Pancreas (tissue), 10 donors: ENCODE measurements at regions not wholly inside any gene's neighbourhood (a gene's known extent, or its start where the extent isn't known, plus 50 kb on each side); places are given as distances from the start of the nearest gene placed in this dataset.

ENCODE experiments used
- ATAC-seq, 4 donors: fragments of 200-7000 bp; cut with Tn5 transposase; one replicate each; pipeline versions ENCODE4 v1.8.0 to v1.9.1; 2020; ENCODE audit warnings: mild to moderate bottlenecking in 4 of 4, moderate library complexity in 4 of 4
- DNase-seq, 6 donors: peaks; one replicate each; pipeline ENCODE4 v3.0.0-alpha.2; 2020
- FAIRE-seq: peaks from 2 replicates; lab custom pipeline; 2012; peaks lifted over from hg19 to GRCh38; lab: Jason Lieb, UNC
- H3K27ac ChIP-seq, 4 donors: fragments of 200-600 bp; sonication (generic); 1 replicate in 3 of 4; 2 replicates in 1 of 4; pipeline versions ENCODE4 v1.5.0 to v1.8.0; 2020
- H3K27me3 ChIP-seq, 4 donors: fragments of 200-600 bp; one replicate each; pipeline ENCODE4 v1.8.0; 2021
- H3K36me3 ChIP-seq, 3 donors: fragments of 200-600 bp; sonication (generic) in 1 of 3; one replicate each; pipeline versions ENCODE4 v1.5.0 to v1.8.0; 2020 to 2021
- H3K4me1 ChIP-seq, 3 donors: fragments of 200-600 bp; one replicate each; pipeline ENCODE4 v1.8.0; 2021
- H3K4me3 ChIP-seq, 4 donors: fragments of 200-600 bp; sonication (generic) in 2 of 4; one replicate each; pipeline versions ENCODE4 v1.5.0 to v1.8.0; 2020 to 2021
- H3K9me3 ChIP-seq, 4 donors: fragments of 200-600 bp; one replicate each; pipeline ENCODE4 v1.8.0; 2021
- WGBS, 2 donors: extraction: QIAGEN DNeasy Blood & Tissue Kit; methylation state at CpG; one replicate each; pipeline ENCODE4 v1.1.7; 2013; 5-methylcytosine and 5-hydroxymethylcytosine counted together
- intact Hi-C, 3 donors: fragments of 100-400 bp; cut with DNase I; formaldehyde crosslinking; loops; one replicate each; pipeline versions ENCODE4 v1.11.1 to v1.14.2; 2022
- TF ChIP-seq, protein P1 (sequence below), 4 donors: fragments of 200-600 bp; sonication (generic) in 3 of 4; IDR thresholded peaks; one replicate each; pipeline versions ENCODE4 v1.5.0 to v1.8.0; 2021; ENCODE audit warnings: antibody characterized with exemption in 4 of 4
- donor health status: healthy with polysubstance abuse.
- donor health status: DM: no; HTN: no; CAD: no; lungs with moderate emphysema.
- donor health status: DM: no; HTN: no; CAD: no.
- donor health status: control.
- donor health status: control.
- donor health status: Bipolar disorder and iron deficiency.
- donor health status: DM: yes; HTN: yes; CAD: no.
- donor health status: DM: no; HTN: no; CAD: no.
- donor health status: DM: no; HTN: no; CAD: no.
- donor health status: DM: yes; HTN: yes; CAD: no.

DNA sequence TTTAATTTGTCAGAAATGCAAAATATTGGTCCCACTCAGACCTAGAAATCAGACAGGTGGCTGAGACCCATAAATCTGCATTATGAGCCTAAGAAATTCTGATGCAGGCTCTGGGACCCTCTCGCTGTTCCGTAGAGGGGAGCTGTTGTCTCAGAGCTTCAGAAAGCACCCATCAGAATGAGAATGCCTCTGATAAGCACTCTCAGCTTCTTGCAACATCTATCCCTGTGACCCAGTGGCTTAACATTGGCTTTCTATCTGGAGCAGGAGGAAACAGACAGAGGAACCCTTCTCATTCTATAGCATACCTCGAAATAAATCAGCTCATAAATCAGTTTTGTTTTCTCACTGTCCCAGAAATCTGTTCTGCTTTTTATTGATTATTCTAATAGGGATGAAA lies 184.6 kb upstream of the SP4 start:
- ATAC-seq (no peak), FAIRE-seq (no peak), DNase-seq (no peak)
- intact Hi-C loops, result loop anchor here in 1 of 3 donors (10.0 kb wide), 1 partner anchor 458 kb away; the partner anchor contains the start of gene SP8
- WGBS, 2 donors, result 45 to 52% methylated on average over 3 of the region's 3 CpGs
- H3K27ac ChIP-seq, result no peak overlapping the region
- no peak overlapping the region for H3K4me3 ChIP-seq
- no peaks in the 10 kb centered on the region for H3K9me3 ChIP-seq
- H3K4me1 ChIP-seq, result no peaks in the 10 kb centered on the region
- H3K27me3 ChIP-seq, result peaks cover 0 to 13% (median 3%) of the 10 kb centered on the region in 4 donors
- no peaks in the 10 kb centered on the region for H3K36me3 ChIP-seq
- TF ChIP-seq, protein P1, sequence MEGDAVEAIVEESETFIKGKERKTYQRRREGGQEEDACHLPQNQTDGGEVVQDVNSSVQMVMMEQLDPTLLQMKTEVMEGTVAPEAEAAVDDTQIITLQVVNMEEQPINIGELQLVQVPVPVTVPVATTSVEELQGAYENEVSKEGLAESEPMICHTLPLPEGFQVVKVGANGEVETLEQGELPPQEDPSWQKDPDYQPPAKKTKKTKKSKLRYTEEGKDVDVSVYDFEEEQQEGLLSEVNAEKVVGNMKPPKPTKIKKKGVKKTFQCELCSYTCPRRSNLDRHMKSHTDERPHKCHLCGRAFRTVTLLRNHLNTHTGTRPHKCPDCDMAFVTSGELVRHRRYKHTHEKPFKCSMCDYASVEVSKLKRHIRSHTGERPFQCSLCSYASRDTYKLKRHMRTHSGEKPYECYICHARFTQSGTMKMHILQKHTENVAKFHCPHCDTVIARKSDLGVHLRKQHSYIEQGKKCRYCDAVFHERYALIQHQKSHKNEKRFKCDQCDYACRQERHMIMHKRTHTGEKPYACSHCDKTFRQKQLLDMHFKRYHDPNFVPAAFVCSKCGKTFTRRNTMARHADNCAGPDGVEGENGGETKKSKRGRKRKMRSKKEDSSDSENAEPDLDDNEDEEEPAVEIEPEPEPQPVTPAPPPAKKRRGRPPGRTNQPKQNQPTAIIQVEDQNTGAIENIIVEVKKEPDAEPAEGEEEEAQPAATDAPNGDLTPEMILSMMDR (IDR thresholded peaks at IDR 0.05), result no peak

DNA sequence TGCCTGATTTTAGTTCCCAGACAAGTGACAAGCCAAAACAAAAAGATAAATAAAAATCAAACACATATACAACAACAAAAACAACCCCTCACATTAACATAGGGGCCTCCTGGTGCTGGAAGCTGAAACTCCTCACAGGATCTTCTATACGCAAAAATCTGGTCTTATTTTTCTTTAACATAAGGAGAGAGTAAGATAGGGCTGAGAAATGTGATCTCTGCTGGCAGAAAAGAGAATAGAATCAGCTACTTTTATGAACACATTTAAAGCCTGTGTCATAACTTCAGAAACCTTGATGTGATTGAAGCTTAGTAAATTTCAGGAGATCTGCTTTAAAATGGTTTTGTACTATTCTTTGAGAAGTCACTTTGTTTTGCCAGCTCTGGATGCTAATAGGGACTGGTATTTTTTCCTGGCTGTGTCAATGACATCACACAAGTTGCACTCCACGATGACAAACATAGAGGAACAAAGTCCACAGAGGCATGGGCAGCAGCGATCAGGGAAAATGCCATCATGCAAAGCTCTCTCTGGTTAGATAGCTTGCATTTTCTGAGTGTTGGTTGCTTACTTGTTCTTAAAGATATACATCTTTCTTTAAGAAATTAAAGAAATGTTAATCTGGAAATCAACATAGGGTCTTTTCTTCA lies 176.6 kb upstream of the SP4 start:
- FAIRE-seq (no peak), ATAC-seq (peak in 3 of 4 donors; percentile 74 to 77 (median 77)), DNase-seq (peak in 2 of 6 donors; percentile 5 to 9)
- Histone ChIP-seq H3K27me3 (peaks cover 3 to 49% (median 15%) of the 10 kb centered on the region in 4 donors), H3K36me3 (no peaks in the 10 kb centered on the region), H3K27ac (no peak overlapping the region), H3K4me1 (no peaks in the 10 kb centered on the region), H3K9me3 (no peaks in the 10 kb centered on the region), H3K4me3 (no peak overlapping the region)
- 15 to 18% methylated on average over 3 of the region's 3 CpGs for WGBS, 2 donors
- intact Hi-C loops, result loop anchor here in 1 of 3 donors (5.0 kb wide), 1 partner anchor 474 kb away; no protein-coding TSS in a partner anchor
- TF ChIP-seq, protein P1 (IDR thresholded peaks at IDR 0.05), result no peak

DNA sequence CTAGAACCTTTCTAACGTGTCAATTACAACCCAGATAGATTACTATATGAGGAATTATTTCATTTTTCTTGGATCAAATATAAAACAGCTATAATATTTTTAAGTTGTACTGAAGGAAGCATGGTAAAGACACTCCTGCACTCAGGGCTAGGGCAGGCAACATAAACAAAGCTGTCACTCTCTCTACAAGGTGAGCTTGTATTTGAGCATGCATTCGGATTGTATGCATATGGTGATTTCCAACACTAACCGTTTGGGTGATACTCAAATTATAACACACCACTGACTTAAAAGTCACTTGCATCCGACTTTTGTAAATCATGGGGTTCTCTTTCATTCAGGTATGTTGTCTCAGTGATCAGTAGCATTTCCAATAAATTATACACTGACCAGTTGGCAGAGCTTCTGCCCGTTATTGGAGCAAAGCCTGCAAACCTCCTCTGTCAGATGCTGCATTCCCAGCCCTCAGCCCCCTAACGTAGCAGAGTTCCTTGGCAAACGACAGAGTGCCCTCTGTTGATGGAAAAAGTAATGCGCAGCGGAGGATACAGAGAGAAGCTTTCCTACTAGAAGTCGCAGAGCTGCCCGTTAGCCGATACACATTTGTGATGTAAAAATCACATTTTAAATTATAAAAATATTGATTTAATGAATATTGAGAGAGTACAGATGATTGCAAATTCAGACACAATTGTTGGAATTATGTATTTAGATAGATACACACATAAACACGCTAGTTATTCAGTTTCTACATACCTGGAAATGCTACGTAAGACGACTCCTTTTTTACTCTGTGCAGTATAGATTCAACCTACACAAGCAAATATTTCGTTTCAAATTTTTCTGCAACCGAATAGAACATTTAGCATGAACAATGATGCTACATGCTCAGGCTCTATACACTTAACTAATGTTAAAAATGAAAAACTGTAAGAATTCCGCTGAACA lies 173.9 kb upstream of the SP4 start:
- no peak for FAIRE-seq
- Histone ChIP-seq H3K4me1 (no peaks in the 10 kb centered on the region), H3K9me3 (no peaks in the 10 kb centered on the region), H3K36me3 (no peaks in the 10 kb centered on the region), H3K4me3 (no peak overlapping the region), H3K27me3 (peaks cover 3 to 61% (median 17%) of the 10 kb centered on the region in 4 donors), H3K27ac (no peak overlapping the region)
- TF ChIP-seq, protein P1 (IDR thresholded peaks at IDR 0.05), result peak in 3 of 4 donors; percentile 26 to 49 (median 41)
- peak; percentile 37 to 73 (median 58) for DNase-seq
- intact Hi-C loops, result loop anchor here in 1 of 3 donors (5.0 kb wide), 1 partner anchor 477 kb away; no protein-coding TSS in a partner anchor
- ATAC-seq, result peak; percentile 85 to 98 (median 94)
- 12 to 13% methylated on average over 18 of the region's 18 CpGs for WGBS, 2 donors

DNA sequence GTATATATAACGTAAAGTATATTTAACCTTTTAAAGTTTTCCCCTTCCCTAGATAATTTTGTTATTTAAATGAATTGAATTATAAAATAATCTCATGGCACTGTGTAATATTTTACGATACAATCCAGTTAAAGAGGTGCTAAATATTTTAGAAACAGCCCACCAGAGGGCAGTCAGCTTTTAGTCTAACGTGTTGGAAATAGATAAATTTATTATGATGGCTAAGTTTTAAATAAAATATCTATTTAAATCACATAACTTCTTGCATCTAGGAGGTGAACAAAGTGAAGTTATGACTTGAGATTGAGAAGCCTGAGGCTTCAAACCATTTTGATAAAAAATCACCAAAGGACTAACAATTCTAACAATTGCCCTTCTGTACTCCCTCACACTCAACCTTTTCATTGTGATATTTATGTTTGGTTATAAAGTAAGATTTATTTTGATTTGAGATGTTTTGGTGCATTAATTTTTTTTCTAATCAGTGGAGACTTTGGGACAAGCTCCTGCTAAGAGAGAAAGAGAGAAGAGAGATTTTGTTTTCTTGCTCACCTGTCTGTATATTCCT lies 171.5 kb upstream of the SP4 start:
- H3K9me3 ChIP-seq, result no peaks in the 10 kb centered on the region
- TF ChIP-seq, protein P1 (IDR thresholded peaks at IDR 0.05), result peak in 2 of 4 donors; percentile 20 to 29
- no peaks in the 10 kb centered on the region for H3K36me3 ChIP-seq
- peaks cover 3 to 40% (median 14%) of the 10 kb centered on the region in 4 donors for H3K27me3 ChIP-seq
- intact Hi-C loops, result no loop called here
- H3K4me3 ChIP-seq, result no peak overlapping the region
- DNase-seq (peak in 1 of 6 donors; percentile 17), ATAC-seq (peak in 3 of 4 donors; percentile 48 to 61 (median 52)), FAIRE-seq (peak; percentile 97)
- no peaks in the 10 kb centered on the region for H3K4me1 ChIP-seq
- 3 to 5% methylated on average over 3 of the region's 3 CpGs for WGBS, 2 donors
- no peak overlapping the region for H3K27ac ChIP-seq
